IMR-90 (cell line): ENCODE measurements at regions not wholly inside any gene's neighbourhood (a gene's known extent, or its start where the extent isn't known, plus 50 kb on each side); places are given as distances from the start of the nearest gene placed in this dataset.

Experiments
- ATAC-seq: fragments of 200-7000 bp; cut with Tn5 transposase; 2 replicates; pipeline ENCODE4 v1.9.1; 2020; ENCODE audit warnings: low read depth, mild to moderate bottlenecking, moderate library complexity
- BruUV-seq: library from RNA; stranded (reverse); fragments of 400-500 nt; replicated peaks from 2 replicates; lab custom pipeline; 2021; lab: Mats Ljungman, UMichigan
- CTCF ChIA-PET: fragments of 300-600 bp; formaldehyde crosslinking; extraction: SDS; loops from one replicate; lab custom pipeline; 2021; ENCODE audit warnings: antibody characterized with exemption; lab: Yijun Ruan, JAX
- POLR2A ChIA-PET: fragments of 300-600 bp; sonication (Branson Sonifier 250); formaldehyde crosslinking; loops from one replicate; lab custom pipeline; 2022; ENCODE audit warnings: antibody characterized with exemption; ENCODE audit not compliant: unreplicated experiment; lab: Charles Lee
- DNase-seq: peaks from one replicate; pipeline ENCODE4 v3.0.0; 2013
- H2AFZ ChIP-seq: replicated peaks from 2 replicates; pipeline ENCODE3; 2013; ENCODE audit warnings: low read length, mild to moderate bottlenecking; ENCODE audit not compliant: poor library complexity
- H2AK5ac ChIP-seq: 2 replicates; pipeline ENCODE4 v1.6.1; 2013; ENCODE audit warnings: low read depth, low read length, inconsistent platforms
- H2AK9ac ChIP-seq: replicated peaks from 2 replicates; pipeline ENCODE3; 2013; ENCODE audit warnings: mild to moderate bottlenecking, low read depth, low read length, moderate library complexity; ENCODE audit not compliant: poor library complexity
- H2BK120ac ChIP-seq: 2 replicates; pipeline ENCODE4 v1.6.1; 2013; ENCODE audit warnings: low read depth, low read length, inconsistent platforms
- H2BK15ac ChIP-seq: 3 replicates; pipeline ENCODE4 v1.6.1; 2013; ENCODE audit warnings: low read depth, low read length, inconsistent platforms
- H2BK20ac ChIP-seq: 2 replicates; pipeline ENCODE4 v1.6.1; 2013; ENCODE audit warnings: low read depth, mild to moderate bottlenecking, inconsistent platforms, low read length, moderate library complexity
- H2BK5ac ChIP-seq: 2 replicates; pipeline ENCODE4 v1.6.1; 2013; ENCODE audit warnings: mild to moderate bottlenecking, low read depth, low read length, inconsistent platforms; ENCODE audit not compliant: poor library complexity, severe bottlenecking
- H3K14ac ChIP-seq: replicated peaks from 2 replicates; pipeline ENCODE4 v1.6.1; 2013; ENCODE audit warnings: low read depth, low read length, inconsistent platforms
- H3K18ac ChIP-seq: 2 replicates; pipeline ENCODE4 v1.6.1; 2013; ENCODE audit warnings: low read depth, low read length, control low read depth
- H3K23ac ChIP-seq: 2 replicates; pipeline ENCODE4 v1.6.1; 2013; ENCODE audit warnings: low read depth, low read length, inconsistent platforms
- H3K27ac ChIP-seq: 2 replicates; pipeline ENCODE4 v1.5.1; 2013; ENCODE audit warnings: mild to moderate bottlenecking, control low read depth, low read length; ENCODE audit not compliant: insufficient read depth
- H3K27me3 ChIP-seq: 2 replicates; pipeline ENCODE4 v1.6.1; 2013; ENCODE audit warnings: low read length; ENCODE audit not compliant: control insufficient read depth, insufficient read depth
- H3K36me3 ChIP-seq: 2 replicates; pipeline ENCODE4 v1.6.1; 2013; ENCODE audit warnings: low read length, mixed read lengths; ENCODE audit not compliant: control insufficient read depth, insufficient read depth
- H3K4ac ChIP-seq: 2 replicates; pipeline ENCODE4 v1.6.1; 2013; ENCODE audit warnings: low read depth, low read length, inconsistent platforms
- H3K4me1 ChIP-seq: 2 replicates; pipeline ENCODE4 v1.6.1; 2013; ENCODE audit warnings: low read length, mixed read lengths; ENCODE audit not compliant: control insufficient read depth, insufficient read depth
- H3K4me2 ChIP-seq: 2 replicates; pipeline ENCODE4 v1.6.1; 2013; ENCODE audit warnings: low read depth, mild to moderate bottlenecking, control low read depth, low read length, moderate library complexity
- H3K4me3 ChIP-seq: 2 replicates; pipeline ENCODE4 v1.5.1; 2013; ENCODE audit warnings: low read depth, mild to moderate bottlenecking, control low read depth, low read length, moderate library complexity; ENCODE audit not compliant: insufficient read depth
- H3K56ac ChIP-seq: 2 replicates; pipeline ENCODE4 v1.6.1; 2013; ENCODE audit warnings: low read length, inconsistent platforms; ENCODE audit not compliant: insufficient read depth; ENCODE audit errors: extremely low read depth
- H3K79me1 ChIP-seq, 2 experiments: 2 replicates each; pipeline ENCODE4 v1.6.1; 2013; ENCODE audit warnings: low read length in 2 of 2, inconsistent platforms in 1 of 2, low read depth in 1 of 2
- H3K9ac ChIP-seq: 2 replicates; pipeline ENCODE4 v1.6.1; 2013; ENCODE audit warnings: low read depth, low read length, control low read depth
- H3K9me1 ChIP-seq: 2 replicates; pipeline ENCODE4 v1.6.1; 2013; ENCODE audit warnings: low read length, inconsistent platforms; ENCODE audit not compliant: insufficient read depth
- H3K9me3 ChIP-seq: 2 replicates; pipeline ENCODE4 v1.6.1; 2013; ENCODE audit warnings: low read length; ENCODE audit not compliant: control insufficient read depth, insufficient read depth
- H4K20me1 ChIP-seq: 2 replicates; pipeline ENCODE4 v1.6.1; 2013; ENCODE audit warnings: low read length, inconsistent platforms; ENCODE audit not compliant: insufficient read depth
- H4K5ac ChIP-seq: 2 replicates; pipeline ENCODE4 v1.6.1; 2013; ENCODE audit warnings: mild to moderate bottlenecking, low read depth, low read length, control low read depth
- H4K8ac ChIP-seq, 2 experiments: 2 replicates each; pipeline ENCODE4 v1.6.1; 2013; ENCODE audit warnings: low read depth in 2 of 2, low read length in 2 of 2, control low read depth in 1 of 2, inconsistent platforms in 1 of 2
- H4K91ac ChIP-seq: 2 replicates; pipeline ENCODE4 v1.6.1; 2013; ENCODE audit warnings: low read depth, low read length, inconsistent platforms; ENCODE audit not compliant: insufficient read depth
- BHLHE40 ChIP-seq: fragments of 150-350 bp; IDR thresholded peaks from 2 replicates; pipeline ENCODE4 v1.6.1; 2016; ENCODE audit warnings: mild to moderate bottlenecking, low read depth, low read length
- CEBPB ChIP-seq: IDR thresholded peaks from 2 replicates; pipeline ENCODE4 v1.6.1; 2012; ENCODE audit warnings: low read depth, low read length, improper control_type of control experiment
- CHD1 ChIP-seq: IDR thresholded peaks from 2 replicates; pipeline ENCODE4 v1.6.1; 2012; ENCODE audit warnings: low read depth, low read length, improper control_type of control experiment
- FOS ChIP-seq: fragments of 150-350 bp; IDR thresholded peaks from 2 replicates; pipeline ENCODE4 v1.6.1; 2016; ENCODE audit warnings: low read depth, low read length
- MAFK ChIP-seq: IDR thresholded peaks from 2 replicates; pipeline ENCODE4 v1.6.1; 2012; ENCODE audit warnings: low read depth, low read length, improper control_type of control experiment
- MAZ ChIP-seq: IDR thresholded peaks from 2 replicates; pipeline ENCODE4 v1.6.1; 2012; ENCODE audit warnings: low read depth, mild to moderate bottlenecking, low read length, improper control_type of control experiment, moderate library complexity, borderline replicate concordance
- MXI1 ChIP-seq: IDR thresholded peaks from 2 replicates; pipeline ENCODE4 v1.6.1; 2012; ENCODE audit warnings: low read depth, mild to moderate bottlenecking, low read length, moderate library complexity, borderline replicate concordance
- NFE2L2 ChIP-seq: fragments of 150-350 bp; IDR thresholded peaks from 2 replicates; pipeline ENCODE4 v1.6.1; 2016; ENCODE audit warnings: low read depth, mild to moderate bottlenecking, low read length
- POLR2A ChIP-seq: IDR thresholded peaks from 2 replicates; pipeline ENCODE4 v1.6.1; 2012; ENCODE audit warnings: mild to moderate bottlenecking, low read depth, low read length
- RAD21 ChIP-seq: IDR thresholded peaks from 2 replicates; pipeline ENCODE4 v1.6.1; 2012; ENCODE audit warnings: low read length, improper control_type of control experiment
- RCOR1 ChIP-seq: IDR thresholded peaks from 2 replicates; pipeline ENCODE4 v1.6.1; 2012; ENCODE audit warnings: mild to moderate bottlenecking, low read length, improper control_type of control experiment; ENCODE audit not compliant: insufficient replicate concordance
- RFX5 ChIP-seq: IDR thresholded peaks from 2 replicates; pipeline ENCODE4 v1.8.0; 2012; ENCODE audit warnings: low read depth, mild to moderate bottlenecking, low read length, moderate library complexity
- SMC3 ChIP-seq: fragments of 150-350 bp; IDR thresholded peaks from 2 replicates; pipeline ENCODE4 v1.6.1; 2016; ENCODE audit warnings: low read depth, mild to moderate bottlenecking, antibody characterized with exemption, low read length, moderate library complexity
- WGBS, 2 experiments: methylation state at CpG; one replicate each; pipeline versions ENCODE4 v1.1.5 to v1.1.7; 2013; ENCODE audit warnings: missing lambda C conversion rate in 2 of 2; ENCODE audit not compliant: insufficient read length in 1 of 2; ENCODE audit errors: extremely low coverage in 2 of 2; 5-methylcytosine and 5-hydroxymethylcytosine counted together
- dilution Hi-C: fragments of 300-500 bp; cut with HindIII; formaldehyde crosslinking; loops from one replicate; pipeline ENCODE4 v1.14.3; 2018; ENCODE audit warnings: low sequenced_read_pairs; ENCODE audit not compliant: unreplicated experiment
- in situ Hi-C: fragments of 300-500 bp; cut with MboI; formaldehyde crosslinking; loops from 3 replicates; pipeline ENCODE4 v1.14.3; 2019; ENCODE audit warnings: low sequenced_read_pairs, inconsistent platforms, mixed read lengths
- intact Hi-C: fragments of 100-400 bp; cut with micrococcal nuclease; formaldehyde crosslinking; loops from 2 replicates; pipeline ENCODE4 v1.10.0; 2022
- TF ChIP-seq, protein P1 (sequence below): fragments of 150-350 bp; IDR thresholded peaks from 2 replicates; pipeline ENCODE4 v1.6.1; 2017; ENCODE audit warnings: mild to moderate bottlenecking, antibody characterized with exemption, low read length, low read depth
- TF ChIP-seq, protein P2 (sequence below): conservative IDR thresholded peaks from 2 replicates; pipeline ENCODE4 v1.5.1; 2012; ENCODE audit warnings: mild to moderate bottlenecking, low read depth, low read length, improper control_type of control experiment
- TF ChIP-seq, protein P3 (sequence below): fragments of 150-350 bp; IDR thresholded peaks from 2 replicates; pipeline ENCODE4 v1.6.1; 2016; ENCODE audit warnings: low read depth, mild to moderate bottlenecking, low read length, moderate library complexity, borderline replicate concordance

DNA sequence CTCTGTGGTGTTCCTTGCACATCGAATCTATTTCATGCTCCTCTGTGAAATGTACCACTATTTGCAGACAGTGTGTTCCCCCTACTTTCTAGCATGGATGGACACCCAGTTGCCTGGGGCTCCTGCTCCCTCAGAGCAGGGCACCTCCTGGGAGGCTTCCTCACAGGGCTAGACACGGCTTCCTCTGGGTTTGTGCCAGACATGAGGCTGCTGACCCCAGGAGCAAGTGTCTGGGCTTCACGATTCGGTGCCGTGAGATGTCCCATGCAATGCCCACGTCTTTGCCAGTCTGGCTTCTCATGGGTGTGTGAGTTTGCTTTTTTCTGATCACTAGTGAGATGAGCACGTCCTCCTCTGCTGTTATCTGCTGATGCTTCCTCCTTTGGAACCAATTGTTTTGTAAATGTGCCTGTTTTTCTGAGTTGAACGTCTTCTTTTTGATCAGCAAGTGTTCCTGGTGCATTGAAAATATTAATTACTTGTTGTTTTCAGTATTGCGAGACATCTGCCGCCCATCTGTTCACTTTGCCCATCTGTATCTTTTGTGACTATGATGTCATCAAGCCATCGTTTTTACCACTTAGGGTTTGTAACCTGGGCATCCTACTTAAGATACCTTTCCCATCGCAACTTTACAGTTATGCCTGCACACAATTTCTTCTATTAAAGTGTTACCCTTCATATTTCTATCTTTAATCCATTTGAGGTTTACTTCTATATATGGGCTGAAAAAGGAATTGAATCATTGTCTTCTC is 92.0 kb downstream of the TTLL2 start:
- H3K4ac ChIP-seq: no peak overlapping the region
- H4K20me1 ChIP-seq: no peaks in the 10 kb centered on the region
- no peaks in the 10 kb centered on the region for H3K79me1 ChIP-seq
- no peak overlapping the region for H3K18ac ChIP-seq
- no peak overlapping the region for H3K4me2 ChIP-seq
- H2BK120ac ChIP-seq: no peak overlapping the region
- BruUV-seq: no TSS peak
- no peaks in the 10 kb centered on the region for H3K9me1 ChIP-seq
- TF ChIP-seq MAFK (no peak), NFE2L2 (no peak), FOS (no peak), MXI1 (no peak), RFX5 (no peak), POLR2A (no peak), MAZ (no peak), RCOR1 (no peak), RAD21 (no peak), CHD1 (no peak), CEBPB (no peak), BHLHE40 (no peak), SMC3 (no peak)
- TF ChIP-seq, protein P1, sequence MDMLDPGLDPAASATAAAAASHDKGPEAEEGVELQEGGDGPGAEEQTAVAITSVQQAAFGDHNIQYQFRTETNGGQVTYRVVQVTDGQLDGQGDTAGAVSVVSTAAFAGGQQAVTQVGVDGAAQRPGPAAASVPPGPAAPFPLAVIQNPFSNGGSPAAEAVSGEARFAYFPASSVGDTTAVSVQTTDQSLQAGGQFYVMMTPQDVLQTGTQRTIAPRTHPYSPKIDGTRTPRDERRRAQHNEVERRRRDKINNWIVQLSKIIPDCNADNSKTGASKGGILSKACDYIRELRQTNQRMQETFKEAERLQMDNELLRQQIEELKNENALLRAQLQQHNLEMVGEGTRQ: no peak
- TF ChIP-seq, protein P2, sequence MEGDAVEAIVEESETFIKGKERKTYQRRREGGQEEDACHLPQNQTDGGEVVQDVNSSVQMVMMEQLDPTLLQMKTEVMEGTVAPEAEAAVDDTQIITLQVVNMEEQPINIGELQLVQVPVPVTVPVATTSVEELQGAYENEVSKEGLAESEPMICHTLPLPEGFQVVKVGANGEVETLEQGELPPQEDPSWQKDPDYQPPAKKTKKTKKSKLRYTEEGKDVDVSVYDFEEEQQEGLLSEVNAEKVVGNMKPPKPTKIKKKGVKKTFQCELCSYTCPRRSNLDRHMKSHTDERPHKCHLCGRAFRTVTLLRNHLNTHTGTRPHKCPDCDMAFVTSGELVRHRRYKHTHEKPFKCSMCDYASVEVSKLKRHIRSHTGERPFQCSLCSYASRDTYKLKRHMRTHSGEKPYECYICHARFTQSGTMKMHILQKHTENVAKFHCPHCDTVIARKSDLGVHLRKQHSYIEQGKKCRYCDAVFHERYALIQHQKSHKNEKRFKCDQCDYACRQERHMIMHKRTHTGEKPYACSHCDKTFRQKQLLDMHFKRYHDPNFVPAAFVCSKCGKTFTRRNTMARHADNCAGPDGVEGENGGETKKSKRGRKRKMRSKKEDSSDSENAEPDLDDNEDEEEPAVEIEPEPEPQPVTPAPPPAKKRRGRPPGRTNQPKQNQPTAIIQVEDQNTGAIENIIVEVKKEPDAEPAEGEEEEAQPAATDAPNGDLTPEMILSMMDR: no peak
- TF ChIP-seq, protein P3, sequence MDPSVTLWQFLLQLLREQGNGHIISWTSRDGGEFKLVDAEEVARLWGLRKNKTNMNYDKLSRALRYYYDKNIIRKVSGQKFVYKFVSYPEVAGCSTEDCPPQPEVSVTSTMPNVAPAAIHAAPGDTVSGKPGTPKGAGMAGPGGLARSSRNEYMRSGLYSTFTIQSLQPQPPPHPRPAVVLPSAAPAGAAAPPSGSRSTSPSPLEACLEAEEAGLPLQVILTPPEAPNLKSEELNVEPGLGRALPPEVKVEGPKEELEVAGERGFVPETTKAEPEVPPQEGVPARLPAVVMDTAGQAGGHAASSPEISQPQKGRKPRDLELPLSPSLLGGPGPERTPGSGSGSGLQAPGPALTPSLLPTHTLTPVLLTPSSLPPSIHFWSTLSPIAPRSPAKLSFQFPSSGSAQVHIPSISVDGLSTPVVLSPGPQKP: no peak
- peaks cover 32% of the 10 kb centered on the region for H3K9me3 ChIP-seq
- no peak overlapping the region for H4K91ac ChIP-seq
- H2BK5ac ChIP-seq: no peak overlapping the region
- no peak overlapping the region for H3K56ac ChIP-seq
- intact Hi-C loops: no loop called here
- CTCF ChIA-PET: no interaction called here
- no peaks in the 10 kb centered on the region for H3K4me1 ChIP-seq
- 75% methylated on average over 2 of the region's 12 CpGs; no CpG with 5 or more reads in 1 of the 2 experiments for whole genome bisulfite sequencing, 2 experiments
- H2AK9ac ChIP-seq: no peak overlapping the region
- POLR2A ChIA-PET: no interaction called here
- H3K4me3 ChIP-seq: no peak overlapping the region
- no peak for DNase-seq
- no peak overlapping the region for H2AK5ac ChIP-seq
- no peak overlapping the region for H3K14ac ChIP-seq
- ATAC-seq: no peak
- H3K27ac ChIP-seq: no peak overlapping the region
- no peak overlapping the region for H2AFZ ChIP-seq
- H2BK20ac ChIP-seq: no peak overlapping the region
- no peaks in the 10 kb centered on the region for H3K27me3 ChIP-seq
- no peaks in the 10 kb centered on the region for H3K36me3 ChIP-seq
- H3K23ac ChIP-seq: no peak overlapping the region
- H2BK15ac ChIP-seq: no peak overlapping the region
- in situ Hi-C loops: no loop called here
- dilution Hi-C loops: no loop called here
- no peak overlapping the region for H3K9ac ChIP-seq
- no peak overlapping the region for H4K5ac ChIP-seq
- no peak overlapping the region for H4K8ac ChIP-seq
